AG09319 (cell line): ENCODE measurements at regions not wholly inside any gene's neighbourhood (a gene's known extent, or its start where the extent isn't known, plus 50 kb on each side); places are given as distances from the start of the nearest gene placed in this dataset.

Source experiments
- DNase-seq: peaks from one replicate; pipeline ENCODE4 v3.0.0-alpha.2; 2010; ENCODE audit warnings: low read depth; ENCODE audit errors: extremely low read depth
- TF ChIP-seq, protein P1 (sequence below): IDR thresholded peaks from 2 replicates; pipeline ENCODE4 v1.5.1; 2011; ENCODE audit warnings: low read depth, mild to moderate bottlenecking, inconsistent platforms, low read length, moderate library complexity

DNA sequence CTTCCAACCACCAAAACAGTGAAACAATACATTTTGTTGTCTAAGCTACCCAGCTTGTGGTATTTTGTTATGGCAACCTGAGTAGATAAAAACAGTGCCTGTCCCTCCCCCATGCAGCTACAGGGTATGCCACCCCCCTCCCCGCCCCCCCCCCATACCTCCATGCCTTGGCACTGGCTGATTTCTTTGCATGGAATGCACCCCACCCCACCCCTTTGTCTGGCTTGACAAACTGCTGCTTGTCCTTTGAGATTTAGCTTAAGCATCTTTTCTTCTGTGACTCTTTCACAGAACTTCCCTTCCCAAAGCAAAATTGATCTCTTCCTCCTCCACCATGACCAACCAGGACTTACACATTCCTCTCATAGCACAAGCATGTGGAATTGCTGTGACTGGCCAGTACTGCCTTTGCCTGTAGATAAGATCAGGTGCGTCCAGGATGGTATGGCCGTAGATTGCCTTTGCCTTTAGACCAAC is 64.6 kb upstream of the ADGRF1 start:
- TF ChIP-seq, protein P1, sequence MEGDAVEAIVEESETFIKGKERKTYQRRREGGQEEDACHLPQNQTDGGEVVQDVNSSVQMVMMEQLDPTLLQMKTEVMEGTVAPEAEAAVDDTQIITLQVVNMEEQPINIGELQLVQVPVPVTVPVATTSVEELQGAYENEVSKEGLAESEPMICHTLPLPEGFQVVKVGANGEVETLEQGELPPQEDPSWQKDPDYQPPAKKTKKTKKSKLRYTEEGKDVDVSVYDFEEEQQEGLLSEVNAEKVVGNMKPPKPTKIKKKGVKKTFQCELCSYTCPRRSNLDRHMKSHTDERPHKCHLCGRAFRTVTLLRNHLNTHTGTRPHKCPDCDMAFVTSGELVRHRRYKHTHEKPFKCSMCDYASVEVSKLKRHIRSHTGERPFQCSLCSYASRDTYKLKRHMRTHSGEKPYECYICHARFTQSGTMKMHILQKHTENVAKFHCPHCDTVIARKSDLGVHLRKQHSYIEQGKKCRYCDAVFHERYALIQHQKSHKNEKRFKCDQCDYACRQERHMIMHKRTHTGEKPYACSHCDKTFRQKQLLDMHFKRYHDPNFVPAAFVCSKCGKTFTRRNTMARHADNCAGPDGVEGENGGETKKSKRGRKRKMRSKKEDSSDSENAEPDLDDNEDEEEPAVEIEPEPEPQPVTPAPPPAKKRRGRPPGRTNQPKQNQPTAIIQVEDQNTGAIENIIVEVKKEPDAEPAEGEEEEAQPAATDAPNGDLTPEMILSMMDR, result no peak

DNA sequence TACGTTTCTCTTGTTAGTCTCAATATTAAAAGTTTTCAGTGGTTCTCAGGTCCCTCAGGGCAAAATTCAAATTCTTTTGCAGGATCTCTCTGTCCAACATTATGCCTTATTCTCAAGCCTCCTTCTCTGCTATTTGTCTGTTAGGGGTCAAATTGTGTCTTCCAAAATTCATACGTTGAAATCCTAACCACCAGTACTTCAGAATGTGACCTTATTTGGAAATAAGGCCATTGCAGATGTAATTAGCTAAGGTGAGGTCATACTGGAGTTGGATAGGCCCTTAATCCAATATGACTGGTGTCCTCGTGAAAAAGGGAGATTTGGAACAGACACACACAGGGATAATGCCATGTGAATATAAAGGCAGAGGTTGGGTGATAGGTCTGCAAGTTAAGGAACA is 64.1 kb upstream of the ADGRF1 start:
- TF ChIP-seq, protein P1, result no peak

More for the DNA sequence above, 64.6 kb upstream of the ADGRF1 start:
- no peak for DNase-seq

DNA sequence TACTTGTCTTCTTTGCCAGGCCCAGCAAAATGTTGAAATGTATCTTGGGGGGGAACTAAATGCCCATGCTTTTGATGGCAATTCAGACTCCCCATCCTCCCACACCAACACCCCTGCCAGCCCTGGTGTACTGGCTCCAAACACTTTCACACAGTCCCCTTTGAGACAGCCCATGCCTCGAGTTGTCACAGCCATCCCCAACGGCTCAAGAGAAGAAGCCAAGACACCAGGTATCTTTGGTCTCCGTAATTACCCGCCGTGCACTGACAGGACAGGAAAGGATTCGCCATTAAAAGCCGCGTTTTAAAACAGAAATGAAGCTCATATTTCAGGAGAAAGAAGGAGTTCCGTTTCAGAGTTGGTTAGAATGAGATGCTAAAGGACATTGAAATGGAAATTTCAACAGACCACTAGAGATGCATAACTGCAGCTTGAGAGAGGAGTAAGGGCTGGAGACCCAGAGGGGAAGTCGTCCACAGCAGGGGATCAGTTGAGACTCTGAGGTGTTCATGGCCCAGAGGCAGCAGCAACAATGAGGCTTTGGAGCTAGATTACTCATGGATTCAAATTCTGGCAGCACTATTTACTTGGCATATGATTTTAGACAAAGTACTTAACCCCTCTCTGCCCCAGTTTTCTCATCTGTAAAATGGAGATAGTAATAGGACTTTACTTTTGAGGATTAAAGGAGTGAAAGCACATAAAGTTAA is 63.5 kb upstream of the ADGRF1 start:
- TF ChIP-seq, protein P1, result no peak
- no peak for DNase-seq

More for the DNA sequence above, 64.1 kb upstream of the ADGRF1 start:
- DNase-seq, result no peak

DNA sequence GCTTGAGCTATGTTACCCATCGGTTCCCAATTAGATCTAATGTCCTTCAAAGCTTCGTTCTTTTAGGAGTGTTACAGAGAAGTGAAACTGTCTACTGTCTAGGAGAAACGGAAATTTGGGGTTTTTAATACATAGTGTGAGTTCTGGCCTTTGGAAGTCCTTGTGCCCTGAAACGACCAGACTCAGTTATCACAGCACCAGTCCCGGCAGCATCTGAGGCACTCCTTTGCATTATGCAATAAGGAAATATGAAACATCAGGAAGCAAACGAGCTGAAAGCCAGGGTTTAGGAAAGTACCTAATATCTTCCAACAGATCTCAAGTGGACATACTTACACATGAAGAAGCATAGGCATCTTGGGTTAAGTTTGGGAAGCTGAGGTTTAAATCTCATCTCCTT is 61.8 kb upstream of the ADGRF1 start:
- TF ChIP-seq, protein P1, result no peak
- DNase-seq, result no peak

DNA sequence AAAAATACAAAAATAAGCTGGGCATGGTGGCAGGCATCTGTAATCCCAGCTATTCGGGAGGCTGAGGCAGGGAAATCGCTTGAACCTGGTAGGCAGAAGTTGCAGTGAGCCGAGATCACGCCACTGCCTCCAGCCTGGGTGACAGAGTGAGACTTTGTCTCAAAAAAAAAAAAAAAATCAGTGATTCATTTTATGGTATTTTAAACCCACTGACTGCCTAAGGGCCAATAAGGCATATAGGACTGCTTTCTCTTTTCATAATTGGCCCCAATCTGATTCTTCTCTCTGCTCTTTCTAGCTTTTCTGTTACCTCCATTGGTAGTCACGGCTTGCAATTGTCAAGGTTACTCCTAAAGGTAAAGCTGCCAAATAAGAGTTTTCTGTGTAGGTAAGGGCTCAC is 60.2 kb upstream of the ADGRF1 start:
- TF ChIP-seq, protein P1, result no peak
- no peak for DNase-seq

DNA sequence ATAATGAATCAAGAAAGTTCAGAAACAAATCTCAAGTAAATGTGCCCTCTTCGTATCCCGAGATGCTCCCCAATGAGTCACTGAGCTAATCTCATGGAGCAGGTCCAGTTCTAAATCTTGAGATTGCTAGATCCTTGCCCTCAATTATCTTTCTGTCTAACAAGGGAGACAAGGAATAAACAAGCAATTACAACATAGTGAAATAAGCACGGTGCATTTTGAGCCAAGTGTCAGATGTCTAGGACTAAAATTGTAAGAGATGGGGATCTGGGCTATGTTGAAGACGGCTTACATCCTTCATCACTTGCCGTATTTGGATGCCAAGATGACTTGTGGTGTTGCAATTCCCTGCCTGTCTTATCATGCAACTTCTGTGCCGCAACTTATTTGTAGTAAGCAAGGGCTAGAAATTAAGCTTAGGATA is 56.5 kb upstream of the ADGRF1 start:
- TF ChIP-seq, protein P1, result no peak
- DNase-seq, result peak; percentile 87

DNA sequence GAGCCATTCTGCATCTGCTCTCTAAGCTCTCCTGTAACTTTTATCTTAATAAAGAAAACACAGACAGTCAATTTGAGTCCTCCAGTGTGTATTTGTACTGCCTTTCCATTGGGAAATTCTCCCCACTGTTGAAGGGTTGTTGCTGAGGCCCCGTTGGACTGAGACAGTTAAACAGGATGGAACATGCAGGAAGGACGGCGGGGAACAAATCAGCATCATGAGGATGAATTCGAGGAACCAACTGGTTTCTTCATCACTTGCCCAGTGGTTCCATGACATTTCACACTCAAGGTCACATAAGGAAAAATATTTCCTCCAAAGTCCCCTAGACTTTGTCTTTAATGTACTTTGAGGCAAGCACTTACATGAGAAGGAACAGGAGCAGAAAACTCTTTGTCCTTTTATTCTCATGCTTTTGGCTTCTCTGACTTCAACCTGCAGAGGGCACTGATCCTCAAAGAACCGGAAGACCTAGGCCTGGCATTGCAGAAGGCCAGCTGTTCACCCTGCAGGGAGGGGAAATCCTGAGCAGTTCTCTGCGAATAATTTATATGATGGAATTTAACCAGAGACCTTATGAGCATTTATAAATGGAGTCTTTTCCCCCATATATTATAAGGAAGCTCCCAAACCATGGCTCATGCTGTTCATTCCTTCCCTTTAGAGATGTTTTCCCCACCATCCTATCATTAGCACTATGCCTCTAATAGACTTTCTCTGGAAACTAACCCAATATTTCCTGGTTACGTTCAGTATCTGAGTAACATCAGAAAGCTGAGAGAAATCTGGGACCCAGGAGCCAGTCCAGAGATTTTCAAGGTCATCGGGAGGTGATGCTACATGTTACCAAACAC is 55.2 kb upstream of the ADGRF1 start:
- peak; percentile 69 for DNase-seq
- TF ChIP-seq, protein P1, result peak; percentile 85
